Right lobe of liver (tissue), 4 donors: ENCODE measurements at regions not wholly inside any gene's neighbourhood (a gene's known extent, or its start where the extent isn't known, plus 50 kb on each side); places are given as distances from the start of the nearest gene placed in this dataset.

Experiments
- POLR2A ChIP-seq: fragments of 450-650 bp; IDR thresholded peaks from one replicate; pipeline ENCODE4 v1.6.1; 2017; ENCODE audit warnings: antibody characterized with exemption, mild to moderate bottlenecking
- TF ChIP-seq, protein P1 (sequence below), 4 donors: fragments of 200-600 bp in 3 of 4; fragments of 450-650 bp in 1 of 4; IDR thresholded peaks; one replicate each; pipeline versions ENCODE4 v1.5.1 to v1.8.0; 2016 to 2022; ENCODE audit warnings: antibody characterized with exemption in 4 of 4, mild to moderate bottlenecking in 2 of 4
- donor health status: DM: no; HTN: no; CAD: no.
- donor health status: DM: no; HTN: no; CAD: no.
- donor health status: DM: no; HTN: yes; CAD: no.

DNA sequence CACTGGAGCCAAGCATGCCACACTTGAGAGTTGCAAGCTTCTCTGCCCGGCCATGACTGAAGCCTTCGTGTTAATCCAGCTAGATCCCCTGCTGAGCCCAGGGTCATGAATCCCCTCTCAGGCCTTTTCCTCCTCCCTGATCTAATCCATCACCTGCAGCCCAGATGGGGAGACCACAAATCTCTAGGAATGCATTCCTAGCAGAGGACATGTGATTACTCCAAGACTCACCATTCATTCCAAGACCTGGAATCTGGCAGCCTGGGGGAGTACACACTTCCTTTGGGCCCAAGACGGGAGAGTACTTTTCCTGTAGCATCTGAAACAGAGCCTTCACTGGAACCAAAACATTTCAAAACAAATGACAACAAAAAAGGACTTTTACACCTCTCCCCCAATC is 269.3 kb upstream of the NFIA start:
- TF ChIP-seq, protein P1, sequence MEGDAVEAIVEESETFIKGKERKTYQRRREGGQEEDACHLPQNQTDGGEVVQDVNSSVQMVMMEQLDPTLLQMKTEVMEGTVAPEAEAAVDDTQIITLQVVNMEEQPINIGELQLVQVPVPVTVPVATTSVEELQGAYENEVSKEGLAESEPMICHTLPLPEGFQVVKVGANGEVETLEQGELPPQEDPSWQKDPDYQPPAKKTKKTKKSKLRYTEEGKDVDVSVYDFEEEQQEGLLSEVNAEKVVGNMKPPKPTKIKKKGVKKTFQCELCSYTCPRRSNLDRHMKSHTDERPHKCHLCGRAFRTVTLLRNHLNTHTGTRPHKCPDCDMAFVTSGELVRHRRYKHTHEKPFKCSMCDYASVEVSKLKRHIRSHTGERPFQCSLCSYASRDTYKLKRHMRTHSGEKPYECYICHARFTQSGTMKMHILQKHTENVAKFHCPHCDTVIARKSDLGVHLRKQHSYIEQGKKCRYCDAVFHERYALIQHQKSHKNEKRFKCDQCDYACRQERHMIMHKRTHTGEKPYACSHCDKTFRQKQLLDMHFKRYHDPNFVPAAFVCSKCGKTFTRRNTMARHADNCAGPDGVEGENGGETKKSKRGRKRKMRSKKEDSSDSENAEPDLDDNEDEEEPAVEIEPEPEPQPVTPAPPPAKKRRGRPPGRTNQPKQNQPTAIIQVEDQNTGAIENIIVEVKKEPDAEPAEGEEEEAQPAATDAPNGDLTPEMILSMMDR (IDR thresholded peaks at IDR 0.05): no peak
- TF ChIP-seq POLR2A: no peak
